ENCODE measurements at regions not wholly inside any gene's neighbourhood (a gene's known extent, or its start where the extent isn't known, plus 50 kb on each side); places are given as distances from the start of the nearest gene placed in this dataset.

DNA sequence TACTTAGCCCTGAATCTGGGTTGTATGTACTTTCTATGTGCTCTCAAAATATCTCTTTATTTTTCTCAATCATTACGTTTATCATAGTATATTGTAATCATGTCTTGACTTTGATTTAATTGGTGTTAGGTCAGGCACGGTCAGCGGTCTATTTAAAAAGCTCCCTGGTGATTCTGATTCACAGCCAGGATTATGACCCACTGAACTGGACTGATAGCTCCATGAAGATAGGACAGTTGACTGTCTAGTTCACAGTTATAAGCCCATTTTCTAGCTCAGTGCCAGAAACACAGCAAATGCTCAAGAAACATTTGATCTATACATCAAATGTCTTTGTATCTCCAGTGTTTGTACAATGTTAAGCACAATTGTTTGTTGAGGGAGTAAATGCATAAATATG lies 111.5 kb upstream of the CCN2 start:
- H3K9me3 ChIP-seq (ENCODE audit: insufficient read depth, low read length): no peaks in the 10 kb centered on the region
- no peak overlapping the region for H3K4me3 ChIP-seq (ENCODE audit: insufficient read length, low read depth)
- H3K4me1 ChIP-seq (ENCODE audit: insufficient read depth, insufficient read length): no peaks in the 10 kb centered on the region
- no peaks in the 10 kb centered on the region for H3K27me3 ChIP-seq (ENCODE audit: insufficient read depth, insufficient read length)
- no peaks in the 10 kb centered on the region for H3K36me3 ChIP-seq (ENCODE audit: insufficient read depth, insufficient read length, low read length)
- DNase-seq (ENCODE audit: low read depth, low spot score): no peak
- no peak overlapping the region for H3K9ac ChIP-seq (ENCODE audit: insufficient read length, low read depth)
- TF ChIP-seq YY1 (IDR thresholded peaks at IDR 0.05; ENCODE audit: insufficient read depth, insufficient read length) (no peak), SUZ12 (IDR thresholded peaks at IDR 0.05; ENCODE audit: extremely low read depth, insufficient read depth, insufficient read length) (no peak), ZNF274 (IDR thresholded peaks at IDR 0.05; ENCODE audit: low read depth, low read length) (no peak)

DNA sequence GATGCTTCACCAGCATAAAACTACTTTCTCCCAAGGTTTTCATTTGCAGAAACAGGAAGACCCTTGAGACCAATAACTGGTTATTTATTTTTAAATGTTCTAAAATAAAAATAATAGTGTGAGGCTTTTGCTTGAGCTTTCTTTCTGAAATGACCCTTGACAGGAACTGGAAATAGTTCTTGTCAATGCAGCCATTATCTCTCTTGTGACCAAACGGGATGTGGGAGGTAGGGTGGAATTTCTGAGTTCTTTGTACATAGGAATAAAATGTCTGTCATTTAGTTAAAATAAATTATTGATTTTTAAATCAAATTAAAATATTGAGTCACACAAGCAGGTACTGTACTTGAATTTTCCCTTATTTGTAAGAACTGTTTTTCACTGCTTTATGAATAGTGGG lies 110.2 kb upstream of the CCN2 start:
- no peak for TF ChIP-seq ZNF274 (IDR thresholded peaks at IDR 0.05; ENCODE audit: low read depth, low read length)
- Histone ChIP-seq H3K36me3 (ENCODE audit: insufficient read depth, insufficient read length, low read length) (no peaks in the 10 kb centered on the region), H3K9me3 (ENCODE audit: insufficient read depth, low read length) (no peaks in the 10 kb centered on the region), H3K27me3 (ENCODE audit: insufficient read depth, insufficient read length) (no peaks in the 10 kb centered on the region), H3K4me3 (ENCODE audit: insufficient read length, low read depth) (no peak overlapping the region), H3K9ac (ENCODE audit: insufficient read length, low read depth) (no peak overlapping the region), H3K4me1 (ENCODE audit: insufficient read depth, insufficient read length) (no peaks in the 10 kb centered on the region)
- no peak for DNase-seq (ENCODE audit: low read depth, low spot score)

DNA sequence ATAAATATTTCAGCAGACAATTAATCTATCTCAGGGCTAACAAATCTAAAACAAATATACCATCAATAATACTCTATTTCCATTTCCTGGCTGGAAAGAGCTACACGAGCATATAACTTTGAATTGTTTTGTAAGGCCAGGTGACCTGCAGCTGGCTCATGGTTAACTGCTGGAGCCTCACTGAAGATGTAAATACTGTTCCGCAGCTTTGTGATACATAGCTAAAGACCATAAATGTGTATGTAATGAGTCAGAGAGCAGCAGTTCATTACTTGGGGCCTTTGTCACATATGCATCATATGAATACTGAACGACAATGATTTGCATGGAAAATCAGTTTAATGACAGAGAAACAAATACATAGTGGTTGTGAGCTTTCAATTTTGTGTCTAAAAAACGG lies 109.4 kb upstream of the CCN2 start:
- no peak for TF ChIP-seq SUZ12 (IDR thresholded peaks at IDR 0.05; ENCODE audit: extremely low read depth, insufficient read depth, insufficient read length)
- no peak for TF ChIP-seq YY1 (IDR thresholded peaks at IDR 0.05; ENCODE audit: insufficient read depth, insufficient read length)
- no peak for TF ChIP-seq ZNF274 (IDR thresholded peaks at IDR 0.05; ENCODE audit: low read depth, low read length)
- no peaks in the 10 kb centered on the region for H3K9me3 ChIP-seq (ENCODE audit: insufficient read depth, low read length)
- no peak for DNase-seq (ENCODE audit: low read depth, low spot score)
- H3K27me3 ChIP-seq (ENCODE audit: insufficient read depth, insufficient read length): no peaks in the 10 kb centered on the region
- H3K9ac ChIP-seq (ENCODE audit: insufficient read length, low read depth): no peak overlapping the region
- H3K4me1 ChIP-seq (ENCODE audit: insufficient read depth, insufficient read length): no peaks in the 10 kb centered on the region
- H3K36me3 ChIP-seq (ENCODE audit: insufficient read depth, insufficient read length, low read length): no peaks in the 10 kb centered on the region
- H3K4me3 ChIP-seq (ENCODE audit: insufficient read length, low read depth): no peak overlapping the region

DNA sequence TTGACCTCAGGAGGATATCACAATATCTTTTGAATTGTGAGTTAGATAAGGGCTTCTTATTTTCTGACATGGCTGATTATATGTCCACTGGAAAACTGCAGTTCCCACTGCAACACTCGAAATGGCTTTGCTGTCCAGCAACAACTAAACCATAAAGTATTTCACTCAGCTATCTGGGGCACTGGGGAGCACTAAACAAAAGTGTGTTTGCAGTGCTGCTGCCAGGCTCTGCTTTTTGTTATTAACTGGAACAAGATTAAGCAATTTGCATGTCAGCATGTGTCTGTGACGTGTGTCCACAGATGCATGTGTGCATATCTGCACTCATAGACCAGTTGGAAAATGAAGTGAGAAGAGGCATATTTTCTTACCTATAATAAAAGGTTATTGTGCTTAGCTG lies 107.8 kb upstream of the CCN2 start:
- Histone ChIP-seq H3K27me3 (ENCODE audit: insufficient read depth, insufficient read length) (no peaks in the 10 kb centered on the region), H3K4me1 (ENCODE audit: insufficient read depth, insufficient read length) (no peaks in the 10 kb centered on the region), H3K36me3 (ENCODE audit: insufficient read depth, insufficient read length, low read length) (no peaks in the 10 kb centered on the region), H3K9ac (ENCODE audit: insufficient read length, low read depth) (no peak overlapping the region), H3K9me3 (ENCODE audit: insufficient read depth, low read length) (no peaks in the 10 kb centered on the region), H3K4me3 (ENCODE audit: insufficient read length, low read depth) (no peak overlapping the region)
- TF ChIP-seq SUZ12 (IDR thresholded peaks at IDR 0.05; ENCODE audit: extremely low read depth, insufficient read depth, insufficient read length) (no peak), YY1 (IDR thresholded peaks at IDR 0.05; ENCODE audit: insufficient read depth, insufficient read length) (no peak), ZNF274 (IDR thresholded peaks at IDR 0.05; ENCODE audit: low read depth, low read length) (no peak)
- no peak for DNase-seq (ENCODE audit: low read depth, low spot score)

DNA sequence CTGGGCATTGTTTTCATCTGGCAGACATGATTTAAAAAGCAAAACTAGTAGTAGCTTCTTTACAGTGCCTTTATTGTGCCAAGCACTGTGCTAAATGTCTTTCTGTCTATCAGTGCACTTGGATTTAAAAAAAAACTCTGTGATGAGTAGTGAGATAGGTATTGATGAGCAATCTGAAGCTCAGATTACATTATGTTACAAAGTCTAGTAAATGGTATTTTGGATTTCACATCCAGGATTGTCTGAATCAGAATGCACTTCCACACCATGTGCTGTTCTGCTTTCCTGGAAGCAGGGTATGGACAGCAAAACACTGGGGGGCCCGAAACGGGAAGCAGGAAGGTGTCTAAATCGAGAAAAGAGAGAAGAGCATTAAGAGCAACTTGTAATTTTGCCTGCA lies 103.4 kb upstream of the CCN2 start:
- Histone ChIP-seq H3K36me3 (ENCODE audit: insufficient read depth, insufficient read length, low read length) (no peaks in the 10 kb centered on the region), H3K4me1 (ENCODE audit: insufficient read depth, insufficient read length) (no peaks in the 10 kb centered on the region), H3K9ac (ENCODE audit: insufficient read length, low read depth) (no peak overlapping the region), H3K9me3 (ENCODE audit: insufficient read depth, low read length) (no peaks in the 10 kb centered on the region), H3K4me3 (ENCODE audit: insufficient read length, low read depth) (no peak overlapping the region), H3K27me3 (ENCODE audit: insufficient read depth, insufficient read length) (no peaks in the 10 kb centered on the region)
- TF ChIP-seq YY1 (IDR thresholded peaks at IDR 0.05; ENCODE audit: insufficient read depth, insufficient read length) (no peak), ZNF274 (IDR thresholded peaks at IDR 0.05; ENCODE audit: low read depth, low read length) (no peak), SUZ12 (IDR thresholded peaks at IDR 0.05; ENCODE audit: extremely low read depth, insufficient read depth, insufficient read length) (no peak)
- no peak for DNase-seq (ENCODE audit: low read depth, low spot score)

DNA sequence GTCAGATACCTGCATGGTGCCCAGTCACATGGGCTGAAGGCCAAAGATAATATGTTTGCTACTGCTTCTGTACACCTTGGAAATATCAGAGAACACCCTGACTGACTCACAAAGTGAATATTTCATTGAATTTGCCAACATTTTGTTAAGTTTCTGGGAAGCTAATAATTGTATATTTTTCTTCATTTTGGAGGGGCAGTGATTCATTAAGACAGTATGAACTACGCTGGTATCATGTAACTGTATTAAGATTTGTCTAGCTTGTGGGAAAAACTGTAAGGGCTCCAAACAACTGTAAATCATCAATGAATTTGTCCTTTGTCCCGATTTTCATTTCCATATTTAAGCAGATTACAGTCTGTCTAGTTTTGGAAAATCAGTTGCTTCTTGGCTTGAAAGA lies 102.3 kb upstream of the CCN2 start:
- no peak overlapping the region for H3K4me3 ChIP-seq (ENCODE audit: insufficient read length, low read depth)
- no peaks in the 10 kb centered on the region for H3K27me3 ChIP-seq (ENCODE audit: insufficient read depth, insufficient read length)
- no peaks in the 10 kb centered on the region for H3K4me1 ChIP-seq (ENCODE audit: insufficient read depth, insufficient read length)
- no peaks in the 10 kb centered on the region for H3K36me3 ChIP-seq (ENCODE audit: insufficient read depth, insufficient read length, low read length)
- TF ChIP-seq YY1 (IDR thresholded peaks at IDR 0.05; ENCODE audit: insufficient read depth, insufficient read length) (no peak), ZNF274 (IDR thresholded peaks at IDR 0.05; ENCODE audit: low read depth, low read length) (no peak), SUZ12 (IDR thresholded peaks at IDR 0.05; ENCODE audit: extremely low read depth, insufficient read depth, insufficient read length) (no peak)
- no peak for DNase-seq (ENCODE audit: low read depth, low spot score)
- no peak overlapping the region for H3K9ac ChIP-seq (ENCODE audit: insufficient read length, low read depth)
- no peaks in the 10 kb centered on the region for H3K9me3 ChIP-seq (ENCODE audit: insufficient read depth, low read length)

DNA sequence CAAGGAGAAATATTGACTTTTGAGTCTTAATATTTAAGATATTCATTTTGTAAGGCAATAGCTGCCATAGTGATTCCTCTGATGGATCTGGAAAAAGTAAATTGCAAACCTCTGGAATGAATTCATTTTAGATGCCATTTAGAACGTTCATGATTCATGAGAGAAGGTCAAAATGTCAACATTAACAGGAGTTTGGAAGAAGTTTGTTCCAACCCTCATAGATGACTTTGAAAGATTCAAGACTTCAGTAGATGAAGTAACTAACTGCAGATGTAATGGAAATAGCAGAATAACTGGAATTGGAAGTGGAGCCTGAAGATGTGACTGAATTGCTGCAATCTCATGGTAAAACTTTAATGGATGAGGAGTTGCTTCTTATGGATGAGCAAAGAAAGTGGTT lies 100.9 kb upstream of the CCN2 start:
- no peaks in the 10 kb centered on the region for H3K36me3 ChIP-seq (ENCODE audit: insufficient read depth, insufficient read length, low read length)
- no peaks in the 10 kb centered on the region for H3K9me3 ChIP-seq (ENCODE audit: insufficient read depth, low read length)
- TF ChIP-seq YY1 (IDR thresholded peaks at IDR 0.05; ENCODE audit: insufficient read depth, insufficient read length) (no peak), SUZ12 (IDR thresholded peaks at IDR 0.05; ENCODE audit: extremely low read depth, insufficient read depth, insufficient read length) (no peak), ZNF274 (IDR thresholded peaks at IDR 0.05; ENCODE audit: low read depth, low read length) (no peak)
- no peaks in the 10 kb centered on the region for H3K4me1 ChIP-seq (ENCODE audit: insufficient read depth, insufficient read length)
- H3K27me3 ChIP-seq (ENCODE audit: insufficient read depth, insufficient read length): no peaks in the 10 kb centered on the region
- no peak overlapping the region for H3K4me3 ChIP-seq (ENCODE audit: insufficient read length, low read depth)
- H3K9ac ChIP-seq (ENCODE audit: insufficient read length, low read depth): no peak overlapping the region
- no peak for DNase-seq (ENCODE audit: low read depth, low spot score)

DNA sequence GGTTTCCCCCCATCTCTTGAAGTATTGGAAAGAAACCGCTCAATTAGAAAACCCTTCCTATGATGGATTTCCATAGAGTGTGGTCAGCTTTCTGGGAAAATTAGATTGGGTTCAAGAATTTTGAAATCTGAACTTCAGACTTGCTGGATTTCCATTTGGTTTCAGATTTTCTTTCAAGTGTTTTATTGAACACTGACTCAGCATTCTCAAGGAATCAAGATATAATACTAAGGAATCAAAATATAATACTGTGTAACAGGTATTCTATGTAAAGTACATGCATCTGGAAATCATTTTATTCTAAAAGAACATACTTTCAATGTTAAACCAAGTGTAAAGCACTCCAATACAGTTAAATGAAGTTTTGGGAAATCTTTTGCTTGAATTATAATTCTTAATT lies 94.7 kb upstream of the CCN2 start:
- Histone ChIP-seq H3K9me3 (ENCODE audit: insufficient read depth, low read length) (no peaks in the 10 kb centered on the region), H3K9ac (ENCODE audit: insufficient read length, low read depth) (no peak overlapping the region)

More for the DNA sequence above, 94.7 kb upstream of the CCN2 start:
- no peak for TF ChIP-seq SUZ12 (IDR thresholded peaks at IDR 0.05; ENCODE audit: extremely low read depth, insufficient read depth, insufficient read length)
- no peak for TF ChIP-seq ZNF274 (IDR thresholded peaks at IDR 0.05; ENCODE audit: low read depth, low read length)
- TF ChIP-seq YY1 (IDR thresholded peaks at IDR 0.05; ENCODE audit: insufficient read depth, insufficient read length): no peak
- Histone ChIP-seq H3K36me3 (ENCODE audit: insufficient read depth, insufficient read length, low read length) (no peaks in the 10 kb centered on the region), H3K27me3 (ENCODE audit: insufficient read depth, insufficient read length) (no peaks in the 10 kb centered on the region), H3K4me3 (ENCODE audit: insufficient read length, low read depth) (no peak overlapping the region), H3K4me1 (ENCODE audit: insufficient read depth, insufficient read length) (no peaks in the 10 kb centered on the region)
- no peak for DNase-seq (ENCODE audit: low read depth, low spot score)
